ENCODE measurements at regions not wholly inside any gene's neighbourhood (a gene's known extent, or its start where the extent isn't known, plus 50 kb on each side); places are given as distances from the start of the nearest gene placed in this dataset.

GRCh38 chr1:198929111-198929604 lies 290.3 kb downstream of the PTPRC start:
- Histone ChIP-seq H3K27ac (ENCODE audit: low read depth, low read length, poor library complexity, severe bottlenecking) (peak overlapping the region; percentile 94), H3K4me3 (ENCODE audit: low read depth, low read length, poor library complexity, severe bottlenecking) (peak overlapping the region; percentile 68), H3K4me1 (ENCODE audit: insufficient read depth, low read length, poor library complexity, severe bottlenecking) (peaks cover 73% of the 10 kb centered on the region), H3K36me3 (ENCODE audit: insufficient read depth, low read length, poor library complexity, severe bottlenecking) (peaks cover 17% of the 10 kb centered on the region), H3K9me3 (ENCODE audit: low read depth, low read length, poor library complexity, severe bottlenecking) (no peaks in the 10 kb centered on the region), H3K27me3 (replicated peaks; ENCODE audit: insufficient read depth, low read depth, low read length, poor library complexity) (no peaks in the 10 kb centered on the region)
- POLR2A ChIA-PET (ENCODE audit: low non-redundant PET), result interaction anchor here (0.5 to 1.5 kb wide), 3 partner anchors 26 to 217 kb away, joined by 3 to 8 read pairs (median 6); no protein-coding TSS in a partner anchor
- TF ChIP-seq EZH2 (IDR thresholded peaks at IDR 0.05; ENCODE audit: borderline replicate concordance, low read depth, low read length, poor library complexity, severe bottlenecking), result no peak
- TF ChIP-seq, protein P1, sequence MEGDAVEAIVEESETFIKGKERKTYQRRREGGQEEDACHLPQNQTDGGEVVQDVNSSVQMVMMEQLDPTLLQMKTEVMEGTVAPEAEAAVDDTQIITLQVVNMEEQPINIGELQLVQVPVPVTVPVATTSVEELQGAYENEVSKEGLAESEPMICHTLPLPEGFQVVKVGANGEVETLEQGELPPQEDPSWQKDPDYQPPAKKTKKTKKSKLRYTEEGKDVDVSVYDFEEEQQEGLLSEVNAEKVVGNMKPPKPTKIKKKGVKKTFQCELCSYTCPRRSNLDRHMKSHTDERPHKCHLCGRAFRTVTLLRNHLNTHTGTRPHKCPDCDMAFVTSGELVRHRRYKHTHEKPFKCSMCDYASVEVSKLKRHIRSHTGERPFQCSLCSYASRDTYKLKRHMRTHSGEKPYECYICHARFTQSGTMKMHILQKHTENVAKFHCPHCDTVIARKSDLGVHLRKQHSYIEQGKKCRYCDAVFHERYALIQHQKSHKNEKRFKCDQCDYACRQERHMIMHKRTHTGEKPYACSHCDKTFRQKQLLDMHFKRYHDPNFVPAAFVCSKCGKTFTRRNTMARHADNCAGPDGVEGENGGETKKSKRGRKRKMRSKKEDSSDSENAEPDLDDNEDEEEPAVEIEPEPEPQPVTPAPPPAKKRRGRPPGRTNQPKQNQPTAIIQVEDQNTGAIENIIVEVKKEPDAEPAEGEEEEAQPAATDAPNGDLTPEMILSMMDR (conservative IDR thresholded peaks at IDR 0.05; ENCODE audit: low read depth, low read length), result no peak
- no TSS peak for BruUV-seq (replicated peaks)
- no peak for DNase-seq (ENCODE audit: low spot score)
- CTCF ChIA-PET, result no interaction called here
- intact Hi-C loops (cut with micrococcal nuclease; ENCODE audit: unreplicated experiment), result no loop called here

GRCh38 chr1:198929961-198930599 lies 291.2 kb downstream of the PTPRC start:
- H3K4me3 ChIP-seq (ENCODE audit: low read depth, low read length, poor library complexity, severe bottlenecking), result peak overlapping the region; percentile 68
- intact Hi-C loops (cut with micrococcal nuclease; ENCODE audit: unreplicated experiment), result loop anchor here (1.0 to 5.0 kb wide), 2 partner anchors 230 to 622 kb away; no protein-coding TSS in a partner anchor

DNA sequence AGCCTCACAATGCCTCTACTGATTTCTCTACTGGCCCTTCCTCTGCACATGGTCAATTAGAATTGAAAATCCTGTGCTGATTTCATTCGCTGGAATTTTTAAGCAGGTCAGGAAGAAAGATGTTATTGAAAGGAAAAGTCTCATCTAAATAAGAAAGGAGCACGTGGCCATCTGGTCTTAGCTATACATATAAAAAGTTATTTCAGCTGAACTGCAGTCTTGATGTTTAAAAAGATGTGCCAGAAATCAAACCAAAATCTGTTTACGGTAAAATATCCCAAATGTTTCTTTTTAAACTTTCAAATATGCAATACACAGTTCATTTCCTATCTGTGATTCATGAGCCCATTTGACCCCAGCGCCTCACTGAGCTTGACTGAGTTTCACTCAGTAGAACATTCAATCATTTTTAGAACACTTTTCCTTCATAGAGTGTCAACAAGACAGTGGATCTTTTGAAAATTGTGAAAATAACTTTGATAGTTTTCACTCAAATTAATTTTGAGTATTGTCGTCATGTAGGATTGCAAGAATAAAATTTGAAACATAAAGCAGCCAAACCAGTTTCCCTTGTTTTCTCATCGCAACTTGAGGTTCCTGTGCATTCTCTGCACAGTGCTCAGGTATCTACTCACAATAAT lies 293.6 kb downstream of the PTPRC start:
- peak overlapping the region; percentile 94 for H3K27ac ChIP-seq (ENCODE audit: low read depth, low read length, poor library complexity, severe bottlenecking)
- intact Hi-C loops (cut with micrococcal nuclease; ENCODE audit: unreplicated experiment), result loop anchor here (5.0 kb wide), 1 partner anchor 620 kb away; no protein-coding TSS in a partner anchor
- POLR2A ChIA-PET (ENCODE audit: low non-redundant PET), result no interaction called here
- TSS peak; percentile 29 for BruUV-seq (replicated peaks)
- no peaks in the 10 kb centered on the region for H3K9me3 ChIP-seq (ENCODE audit: low read depth, low read length, poor library complexity, severe bottlenecking)
- H3K27me3 ChIP-seq (replicated peaks; ENCODE audit: insufficient read depth, low read depth, low read length, poor library complexity), result no peaks in the 10 kb centered on the region
- H3K4me3 ChIP-seq (ENCODE audit: low read depth, low read length, poor library complexity, severe bottlenecking), result peak overlapping the region; percentile 68
- DNase-seq (ENCODE audit: low spot score), result peak; percentile 73
- H3K4me1 ChIP-seq (ENCODE audit: insufficient read depth, low read length, poor library complexity, severe bottlenecking), result peaks cover 44% of the 10 kb centered on the region
- TF ChIP-seq EZH2 (IDR thresholded peaks at IDR 0.05; ENCODE audit: borderline replicate concordance, low read depth, low read length, poor library complexity, severe bottlenecking), result no peak
- TF ChIP-seq, protein P1 (conservative IDR thresholded peaks at IDR 0.05; ENCODE audit: low read depth, low read length), result no peak
- CTCF ChIA-PET, result no interaction called here
- peaks cover 7% of the 10 kb centered on the region for H3K36me3 ChIP-seq (ENCODE audit: insufficient read depth, low read length, poor library complexity, severe bottlenecking)

More at GRCh38 chr1:198929961-198930599, 291.2 kb downstream of the PTPRC start:
- ChIA-PET POLR2A (ENCODE audit: low non-redundant PET) (interaction anchor here (0.5 to 1.5 kb wide), 4 partner anchors 26 to 218 kb away, joined by 3 to 8 read pairs (median 4); no protein-coding TSS in a partner anchor), CTCF (no interaction called here)
- H3K36me3 ChIP-seq (ENCODE audit: insufficient read depth, low read length, poor library complexity, severe bottlenecking), result peaks cover 16% of the 10 kb centered on the region
- TF ChIP-seq EZH2 (IDR thresholded peaks at IDR 0.05; ENCODE audit: borderline replicate concordance, low read depth, low read length, poor library complexity, severe bottlenecking), result no peak
- TF ChIP-seq, protein P1 (conservative IDR thresholded peaks at IDR 0.05; ENCODE audit: low read depth, low read length), result no peak
- peak overlapping the region; percentile 94 for H3K27ac ChIP-seq (ENCODE audit: low read depth, low read length, poor library complexity, severe bottlenecking)
- no peaks in the 10 kb centered on the region for H3K9me3 ChIP-seq (ENCODE audit: low read depth, low read length, poor library complexity, severe bottlenecking)
- BruUV-seq (replicated peaks), result no TSS peak
- peaks cover 66% of the 10 kb centered on the region for H3K4me1 ChIP-seq (ENCODE audit: insufficient read depth, low read length, poor library complexity, severe bottlenecking)
- H3K27me3 ChIP-seq (replicated peaks; ENCODE audit: insufficient read depth, low read depth, low read length, poor library complexity), result no peaks in the 10 kb centered on the region
- DNase-seq (ENCODE audit: low spot score), result peak; percentile 92

All from A673 (cell line).